ENCODE measurements at regions not wholly inside any gene's neighbourhood (a gene's known extent, or its start where the extent isn't known, plus 50 kb on each side); places are given as distances from the start of the nearest gene placed in this dataset.
"Not testable (repeated sequence)": the region's sequence is repeated elsewhere in the genome, so short reads cannot be mapped to it uniquely, and the experiment has no call there.

DNA sequence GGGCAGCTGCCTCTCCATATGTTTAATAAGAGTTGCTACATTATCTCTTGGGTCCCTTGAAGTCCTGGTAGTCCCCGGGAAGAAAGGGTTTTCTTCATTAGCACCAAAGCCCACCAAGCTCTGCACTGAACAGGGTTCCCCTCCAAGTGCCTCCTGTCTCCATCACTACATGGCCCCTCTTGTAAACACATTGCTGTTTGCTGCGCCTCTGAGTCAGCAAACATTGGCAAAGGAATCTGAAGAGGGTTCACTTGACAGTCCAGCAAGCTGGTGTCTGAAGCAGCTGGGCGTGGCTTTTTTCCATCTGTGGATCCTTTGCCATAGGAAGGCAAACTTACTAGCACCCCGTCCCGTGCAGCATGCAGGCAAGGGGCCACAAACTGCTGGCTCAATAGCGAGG, 82.8 kb downstream of the TEX51 start:
- Mint-ChIP-seq H3K4me1 (ENCODE audit: unreplicated experiment) (peaks cover 2% of the 10 kb centered on the region), H3K36me3 (ENCODE audit: low read depth, unreplicated experiment) (no peaks in the 10 kb centered on the region), H3K27me3 (ENCODE audit: unreplicated experiment) (no peaks in the 10 kb centered on the region), H3K9me3 (ENCODE audit: unreplicated experiment) (no peaks in the 10 kb centered on the region), H3K27ac (ENCODE audit: unreplicated experiment) (no peak overlapping the region), H3K4me3 (ENCODE audit: unreplicated experiment) (no peak overlapping the region)
- TF ChIP-seq CTCF (IDR thresholded peaks at IDR 0.05; ENCODE audit: unreplicated experiment) = no peak
- DNase-seq (ENCODE audit: low spot score) = no peak

- DNase-seq (ENCODE audit: low spot score) = no peak
- TF ChIP-seq CTCF (IDR thresholded peaks at IDR 0.05; ENCODE audit: unreplicated experiment) = no peak
- no peak overlapping the region for H3K27ac Mint-ChIP-seq (ENCODE audit: unreplicated experiment)
- peaks cover 2% of the 10 kb centered on the region for H3K4me1 Mint-ChIP-seq (ENCODE audit: unreplicated experiment)
- H3K4me3 Mint-ChIP-seq (ENCODE audit: unreplicated experiment) = no peak overlapping the region
- H3K36me3 Mint-ChIP-seq (ENCODE audit: low read depth, unreplicated experiment) = no peaks in the 10 kb centered on the region
- H3K9me3 Mint-ChIP-seq (ENCODE audit: unreplicated experiment) = no peaks in the 10 kb centered on the region
- no peaks in the 10 kb centered on the region for H3K27me3 Mint-ChIP-seq (ENCODE audit: unreplicated experiment)
Observed at GRCh38 chr2:126982935-126983334, 84.2 kb downstream of the TEX51 start.

DNA sequence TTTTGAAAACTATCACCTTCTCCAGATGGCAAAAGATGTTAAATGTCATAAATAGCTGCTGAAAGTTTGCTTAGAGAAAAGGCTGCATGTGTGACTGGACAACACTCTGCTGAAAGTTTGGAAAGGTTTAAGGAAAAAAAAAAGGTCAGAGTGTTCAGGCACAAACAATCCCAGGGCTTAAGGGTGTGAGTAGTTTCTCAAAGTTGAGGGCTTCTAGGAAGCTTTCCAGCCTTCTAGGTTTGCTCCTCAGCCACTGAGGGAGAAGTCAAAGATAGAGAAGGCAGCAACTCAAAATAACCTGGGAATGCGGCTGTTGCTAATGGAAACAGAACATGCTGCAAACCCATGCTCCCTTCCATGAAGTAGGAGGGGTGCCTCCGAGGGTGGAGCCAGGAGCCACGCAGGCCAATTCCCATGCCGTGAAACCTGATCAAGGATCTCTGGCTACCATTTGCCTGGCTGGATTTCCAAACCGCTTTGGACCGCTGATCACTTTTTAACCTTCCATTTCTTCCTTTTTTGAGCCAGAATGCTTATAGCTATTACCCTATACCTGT, 88.0 kb downstream of the TEX51 start:
- Mint-ChIP-seq H3K27ac (ENCODE audit: unreplicated experiment) (no peak overlapping the region), H3K4me1 (ENCODE audit: unreplicated experiment) (peaks cover 8% of the 10 kb centered on the region), H3K4me3 (ENCODE audit: unreplicated experiment) (no peak overlapping the region), H3K27me3 (ENCODE audit: unreplicated experiment) (peaks cover 3% of the 10 kb centered on the region), H3K9me3 (ENCODE audit: unreplicated experiment) (no peaks in the 10 kb centered on the region), H3K36me3 (ENCODE audit: low read depth, unreplicated experiment) (no peaks in the 10 kb centered on the region)
- TF ChIP-seq CTCF (IDR thresholded peaks at IDR 0.05; ENCODE audit: unreplicated experiment) = no peak
- DNase-seq (ENCODE audit: low spot score) = no peak

- no peak for TF ChIP-seq CTCF (IDR thresholded peaks at IDR 0.05; ENCODE audit: unreplicated experiment)
- peaks cover 3% of the 10 kb centered on the region for H3K27me3 Mint-ChIP-seq (ENCODE audit: unreplicated experiment)
- H3K27ac Mint-ChIP-seq (ENCODE audit: unreplicated experiment) = no peak overlapping the region
- peaks cover 7% of the 10 kb centered on the region for H3K4me1 Mint-ChIP-seq (ENCODE audit: unreplicated experiment)
- H3K9me3 Mint-ChIP-seq (ENCODE audit: unreplicated experiment) = no peaks in the 10 kb centered on the region
- H3K4me3 Mint-ChIP-seq (ENCODE audit: unreplicated experiment) = no peak overlapping the region
- H3K36me3 Mint-ChIP-seq (ENCODE audit: low read depth, unreplicated experiment) = no peaks in the 10 kb centered on the region
- no peak for DNase-seq (ENCODE audit: low spot score)
Observed at GRCh38 chr2:126988482-126988881, 89.8 kb downstream of the TEX51 start.

- H3K9me3 Mint-ChIP-seq (ENCODE audit: unreplicated experiment) = not testable (repeated sequence)
Observed at GRCh38 chr2:126989064-126989463, 90.4 kb downstream of the TEX51 start.

More at GRCh38 chr2:126989064-126989463, 90.4 kb downstream of the TEX51 start:
- H3K27me3 Mint-ChIP-seq (ENCODE audit: unreplicated experiment); H3K4me1 Mint-ChIP-seq (ENCODE audit: unreplicated experiment); H3K4me3 Mint-ChIP-seq (ENCODE audit: unreplicated experiment); H3K27ac Mint-ChIP-seq (ENCODE audit: unreplicated experiment); H3K36me3 Mint-ChIP-seq (ENCODE audit: low read depth, unreplicated experiment); DNase-seq (ENCODE audit: low spot score): not testable (repeated sequence)

Data from endothelial cell (in vitro differentiated cells).